WTC11 (cell line): ENCODE measurements at regions not wholly inside any gene's neighbourhood (a gene's known extent, or its start where the extent isn't known, plus 50 kb on each side); places are given as distances from the start of the nearest gene placed in this dataset.

Experiments
- ATF2 ChIP-seq: sonication (generic); formaldehyde crosslinking; IDR thresholded peaks from 2 replicates; pipeline ENCODE4 v1.8.1; 2022; ENCODE audit warnings: low read depth, missing genetic modification reagents, borderline replicate concordance
- CREB1 ChIP-seq: sonication (generic); formaldehyde crosslinking; IDR thresholded peaks from 2 replicates; pipeline ENCODE4 v1.8.0; 2023; ENCODE audit warnings: mild to moderate bottlenecking, missing genetic modification reagents
- CTCF ChIP-seq: fragments of 200-600 bp; IDR thresholded peaks from 2 replicates; pipeline ENCODE4 v1.8.0; 2022; ENCODE audit warnings: antibody characterized with exemption
- E2F4 ChIP-seq: sonication (generic); formaldehyde crosslinking; IDR thresholded peaks from 2 replicates; pipeline ENCODE4 v1.8.1; 2022; ENCODE audit warnings: low read depth, mild to moderate bottlenecking, moderate library complexity, missing genetic modification reagents, borderline replicate concordance
- E2F5 ChIP-seq: sonication (generic); formaldehyde crosslinking; IDR thresholded peaks from 2 replicates; pipeline ENCODE4 v1.8.1; 2022; ENCODE audit warnings: mild to moderate bottlenecking, moderate library complexity, missing genetic modification reagents
- FOXJ3 ChIP-seq: sonication (generic); formaldehyde crosslinking; IDR thresholded peaks from 2 replicates; pipeline ENCODE4 v1.9.0; 2021; ENCODE audit warnings: missing genetic modification reagents, mild to moderate bottlenecking, borderline replicate concordance
- NR1H2 ChIP-seq: sonication (generic); formaldehyde crosslinking; IDR thresholded peaks from 2 replicates; pipeline ENCODE4 v1.9.0; 2021; ENCODE audit warnings: mild to moderate bottlenecking, moderate library complexity, missing genetic modification reagents
- RELA ChIP-seq: sonication (generic); formaldehyde crosslinking; IDR thresholded peaks from 2 replicates; pipeline ENCODE4 v1.8.1; 2022; ENCODE audit warnings: missing genetic modification reagents, mild to moderate bottlenecking, borderline replicate concordance
- STAT6 ChIP-seq: sonication (generic); formaldehyde crosslinking; conservative IDR thresholded peaks from 2 replicates; pipeline ENCODE4 v1.8.1; 2023; ENCODE audit warnings: mild to moderate bottlenecking, low read depth, missing genetic modification reagents, moderate library complexity
- TEAD4 ChIP-seq: sonication (generic); formaldehyde crosslinking; IDR thresholded peaks from 2 replicates; pipeline ENCODE4 v1.8.0; 2022; ENCODE audit warnings: mild to moderate bottlenecking, missing genetic modification reagents
- USF2 ChIP-seq: sonication (generic); formaldehyde crosslinking; IDR thresholded peaks from 2 replicates; pipeline ENCODE4 v1.8.1; 2023; ENCODE audit warnings: mild to moderate bottlenecking, missing genetic modification reagents, moderate library complexity
- ZBTB43 ChIP-seq: sonication (generic); formaldehyde crosslinking; IDR thresholded peaks from 2 replicates; pipeline ENCODE4 v1.8.1; 2023; ENCODE audit warnings: mild to moderate bottlenecking, missing genetic modification reagents
- ZNF263 ChIP-seq: sonication (generic); formaldehyde crosslinking; IDR thresholded peaks from 2 replicates; pipeline ENCODE4 v1.8.1; 2022; ENCODE audit warnings: low read depth, mild to moderate bottlenecking, moderate library complexity, missing genetic modification reagents

- TF ChIP-seq CTCF: no peak
- TF ChIP-seq ATF2: no peak
- TF ChIP-seq TEAD4: no peak
- TF ChIP-seq RELA: no peak
- no peak for TF ChIP-seq E2F4 (CRISPR knock-in tag)
- no peak for TF ChIP-seq STAT6
- TF ChIP-seq NR1H2 (CRISPR knock-in tag): no peak
- no peak for TF ChIP-seq FOXJ3 (CRISPR knock-in tag)
- no peak for TF ChIP-seq USF2 (CRISPR knock-in tag)
- TF ChIP-seq ZBTB43 (CRISPR knock-in tag): no peak
- no peak for TF ChIP-seq E2F5 (CRISPR knock-in tag)
- no peak for TF ChIP-seq ZNF263
- TF ChIP-seq CREB1 (CRISPR knock-in tag): no peak
Measured at GRCh38 chr2:41381701-41382100, 666.1 kb upstream of the PKDCC start.
